SU-DHL-6 (cell line): ENCODE measurements at regions not wholly inside any gene's neighbourhood (a gene's known extent, or its start where the extent isn't known, plus 50 kb on each side); places are given as distances from the start of the nearest gene placed in this dataset.

ENCODE experiments used
- H2AFZ ChIP-seq: fragments of 200-600 bp; sonication (generic); 2 replicates; pipeline ENCODE4 v1.6.1; 2014; ENCODE audit warnings: low read depth, mild to moderate bottlenecking, moderate library complexity, mixed read lengths, antibody characterized with exemption, low read length; ENCODE audit not compliant: severe bottlenecking
- H3F3A ChIP-seq: fragments of 200-600 bp; shearing (Covaris generic); 2 replicates; pipeline ENCODE4 v1.6.0; 2016; ENCODE audit warnings: antibody characterized with exemption, mild to moderate bottlenecking; ENCODE audit not compliant: insufficient read depth
- H3K27ac ChIP-seq: fragments of 200-600 bp; sonication (generic); 2 replicates; pipeline ENCODE4 v1.5.1; 2016; ENCODE audit warnings: low read depth, mild to moderate bottlenecking, low read length, moderate library complexity, mixed read lengths
- H3K27me3 ChIP-seq: fragments of 200-600 bp; sonication (generic), shearing (Covaris generic); 2 replicates; pipeline ENCODE4 v1.6.0; 2014; ENCODE audit warnings: mild to moderate bottlenecking, low read length
- H3K36me3 ChIP-seq: fragments of 200-600 bp; sonication (generic); 2 replicates; pipeline ENCODE4 v1.6.1; 2014; ENCODE audit warnings: mild to moderate bottlenecking, low read length, mixed read lengths
- H3K4me2 ChIP-seq: fragments of 300-600, 200-600 bp; shearing (Covaris generic), sonication (generic); 2 replicates; pipeline ENCODE4 v1.6.0; 2014; ENCODE audit warnings: low read length, low read depth, mild to moderate bottlenecking; ENCODE audit not compliant: poor library complexity, severe bottlenecking
- H3K4me3 ChIP-seq: fragments of 200-600 bp; sonication (generic); 2 replicates; pipeline ENCODE4 v1.5.1; 2014; ENCODE audit warnings: antibody characterized with exemption, low read length, mild to moderate bottlenecking, mixed read lengths; ENCODE audit not compliant: insufficient read depth, poor library complexity, severe bottlenecking
- H3K79me2 ChIP-seq: fragments of 200-600 bp; sonication (generic); 2 replicates; pipeline ENCODE4 v1.6.1; 2014; ENCODE audit warnings: mild to moderate bottlenecking, low read length, moderate library complexity; ENCODE audit not compliant: insufficient read depth
- H3K9ac ChIP-seq: fragments of 200-600 bp; sonication (generic); 2 replicates; pipeline ENCODE4 v1.7.0; 2014; ENCODE audit warnings: mild to moderate bottlenecking, low read length
- H3K9me2 ChIP-seq: fragments of 200-600 bp; sonication (generic); replicated peaks from 2 replicates; pipeline ENCODE4 v1.6.1; 2014; ENCODE audit warnings: low read length; ENCODE audit not compliant: insufficient read depth
- H3K9me3 ChIP-seq: fragments of 200-600 bp; sonication (generic); 2 replicates; pipeline ENCODE4 v1.6.1; 2014; ENCODE audit warnings: low read length, mixed read lengths; ENCODE audit not compliant: insufficient read depth
- H4K20me1 ChIP-seq: fragments of 200-600 bp; sonication (generic); 2 replicates; pipeline ENCODE4 v1.6.1; 2014; ENCODE audit warnings: low read depth, mild to moderate bottlenecking, antibody characterized with exemption, low read length, moderate library complexity, mixed read lengths
- EZH2phosphoT487 ChIP-seq: fragments of 200-600 bp; sonication (generic), shearing (Covaris generic); conservative IDR thresholded peaks from 2 replicates; pipeline ENCODE4 v1.6.1; 2018; ENCODE audit warnings: mild to moderate bottlenecking, antibody characterized with exemption, low read length, moderate library complexity, mixed read lengths
- TF ChIP-seq, protein P1 (sequence below): fragments of 200-600 bp; sonication (generic); IDR thresholded peaks from one replicate; pipeline ENCODE4 v1.5.1; 2017; ENCODE audit warnings: antibody characterized with exemption, mild to moderate bottlenecking, low read length, moderate library complexity; ENCODE audit not compliant: insufficient read depth, poor library complexity, severe bottlenecking

DNA sequence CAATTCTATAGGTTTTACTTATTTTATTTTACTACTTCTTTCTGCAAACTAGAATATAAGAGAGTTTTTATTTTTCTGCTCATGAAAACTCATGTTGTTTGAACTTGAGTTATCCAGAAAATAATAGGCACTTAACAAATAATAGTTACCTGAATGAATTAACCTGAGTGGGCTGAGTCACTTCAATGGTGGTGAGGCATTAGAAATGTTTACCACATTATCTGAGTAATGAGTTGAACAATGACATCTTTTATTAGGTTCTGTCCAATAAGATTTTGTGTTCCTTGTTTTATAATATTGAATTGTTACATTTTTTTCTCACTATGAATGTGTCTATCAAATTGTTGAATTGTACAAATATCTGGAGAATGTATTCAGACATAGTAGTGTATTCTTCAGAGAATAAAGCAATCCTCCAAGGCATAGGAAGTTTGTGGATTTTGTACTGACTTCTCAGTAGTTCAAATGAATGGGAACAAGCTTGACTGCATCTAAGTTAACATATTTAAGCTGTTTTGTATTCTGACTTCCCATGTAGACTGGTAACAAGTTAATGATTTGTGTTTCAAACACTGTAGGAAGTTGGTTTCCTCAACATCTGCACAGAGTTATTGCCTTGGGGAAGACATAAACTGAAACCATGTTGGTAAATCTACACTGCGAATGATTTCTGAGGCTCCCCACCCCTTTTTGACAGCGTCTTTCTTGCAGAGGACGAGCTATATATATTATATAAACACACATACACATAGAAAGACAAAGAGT lies 1808.9 kb upstream of the TENM3 start:
- H3K27ac ChIP-seq, result no peak overlapping the region
- no peaks in the 10 kb centered on the region for H4K20me1 ChIP-seq
- H3K4me3 ChIP-seq, result no peak overlapping the region
- H3K79me2 ChIP-seq, result no peaks in the 10 kb centered on the region
- H3K36me3 ChIP-seq, result no peaks in the 10 kb centered on the region
- no peak for TF ChIP-seq EZH2phosphoT487
- TF ChIP-seq, protein P1, sequence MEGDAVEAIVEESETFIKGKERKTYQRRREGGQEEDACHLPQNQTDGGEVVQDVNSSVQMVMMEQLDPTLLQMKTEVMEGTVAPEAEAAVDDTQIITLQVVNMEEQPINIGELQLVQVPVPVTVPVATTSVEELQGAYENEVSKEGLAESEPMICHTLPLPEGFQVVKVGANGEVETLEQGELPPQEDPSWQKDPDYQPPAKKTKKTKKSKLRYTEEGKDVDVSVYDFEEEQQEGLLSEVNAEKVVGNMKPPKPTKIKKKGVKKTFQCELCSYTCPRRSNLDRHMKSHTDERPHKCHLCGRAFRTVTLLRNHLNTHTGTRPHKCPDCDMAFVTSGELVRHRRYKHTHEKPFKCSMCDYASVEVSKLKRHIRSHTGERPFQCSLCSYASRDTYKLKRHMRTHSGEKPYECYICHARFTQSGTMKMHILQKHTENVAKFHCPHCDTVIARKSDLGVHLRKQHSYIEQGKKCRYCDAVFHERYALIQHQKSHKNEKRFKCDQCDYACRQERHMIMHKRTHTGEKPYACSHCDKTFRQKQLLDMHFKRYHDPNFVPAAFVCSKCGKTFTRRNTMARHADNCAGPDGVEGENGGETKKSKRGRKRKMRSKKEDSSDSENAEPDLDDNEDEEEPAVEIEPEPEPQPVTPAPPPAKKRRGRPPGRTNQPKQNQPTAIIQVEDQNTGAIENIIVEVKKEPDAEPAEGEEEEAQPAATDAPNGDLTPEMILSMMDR, result no peak
- no peak overlapping the region for H3K9ac ChIP-seq
- no peaks in the 10 kb centered on the region for H3K27me3 ChIP-seq
- no peak overlapping the region for H3K4me2 ChIP-seq
- H3F3A ChIP-seq, result no peaks in the 10 kb centered on the region
- H3K9me2 ChIP-seq, result no peaks in the 10 kb centered on the region
- H2AFZ ChIP-seq, result no peak overlapping the region
- no peaks in the 10 kb centered on the region for H3K9me3 ChIP-seq

DNA sequence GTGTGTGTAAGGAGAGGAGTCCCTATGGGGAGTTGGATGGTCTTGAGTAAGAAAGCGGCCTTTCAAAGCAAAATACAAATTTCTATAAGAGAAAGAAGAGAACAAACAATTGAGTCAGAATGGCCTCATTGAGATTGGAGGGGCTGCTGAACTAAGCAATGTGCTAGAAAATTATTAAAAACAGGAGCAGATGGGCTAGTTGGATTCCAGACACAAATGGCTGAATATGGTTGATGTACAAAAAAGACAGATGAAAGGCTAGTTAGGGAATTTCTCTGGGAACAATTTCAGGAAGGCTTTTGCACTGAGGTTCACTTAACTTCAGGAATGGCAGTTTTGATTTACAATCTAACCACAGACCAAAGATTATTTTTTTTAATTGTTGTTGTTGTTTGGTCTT lies 1806.8 kb upstream of the TENM3 start:
- Histone ChIP-seq H3K9me2 (no peaks in the 10 kb centered on the region), H3K9me3 (no peaks in the 10 kb centered on the region), H3F3A (no peaks in the 10 kb centered on the region), H4K20me1 (no peaks in the 10 kb centered on the region), H3K79me2 (no peaks in the 10 kb centered on the region), H2AFZ (no peak overlapping the region), H3K4me2 (no peak overlapping the region), H3K27ac (no peak overlapping the region), H3K4me3 (no peak overlapping the region), H3K9ac (no peak overlapping the region), H3K36me3 (no peaks in the 10 kb centered on the region), H3K27me3 (no peaks in the 10 kb centered on the region)
- TF ChIP-seq, protein P1, result no peak
- TF ChIP-seq EZH2phosphoT487, result no peak

DNA sequence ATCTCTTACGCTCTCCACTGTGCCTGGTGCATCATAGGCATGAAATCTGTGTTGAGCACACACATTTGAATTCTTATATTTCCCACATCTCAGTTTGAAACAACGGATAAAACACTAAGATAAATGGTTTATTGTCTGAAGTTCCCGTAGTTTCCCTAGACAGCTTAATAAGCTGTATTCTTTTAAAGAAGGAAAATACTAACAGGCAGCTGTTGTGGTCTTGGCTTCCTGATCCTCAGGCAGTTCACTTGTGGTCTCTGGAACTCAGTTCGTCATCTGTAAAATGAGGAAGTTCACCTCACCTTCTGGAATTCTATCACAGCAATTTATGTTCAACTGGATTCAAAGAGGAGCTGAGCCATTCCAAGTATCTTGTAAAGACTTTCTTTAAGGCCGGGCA lies 1805.6 kb upstream of the TENM3 start:
- Histone ChIP-seq H3F3A (no peaks in the 10 kb centered on the region), H3K4me2 (no peak overlapping the region), H3K79me2 (no peaks in the 10 kb centered on the region), H3K27me3 (no peaks in the 10 kb centered on the region), H3K4me3 (no peak overlapping the region), H2AFZ (no peak overlapping the region), H3K9me2 (no peaks in the 10 kb centered on the region), H4K20me1 (no peaks in the 10 kb centered on the region), H3K36me3 (no peaks in the 10 kb centered on the region), H3K9me3 (no peaks in the 10 kb centered on the region), H3K27ac (no peak overlapping the region), H3K9ac (no peak overlapping the region)
- TF ChIP-seq EZH2phosphoT487, result no peak
- TF ChIP-seq, protein P1, result no peak
